ENCODE measurements at regions not wholly inside any gene's neighbourhood (a gene's known extent, or its start where the extent isn't known, plus 50 kb on each side); places are given as distances from the start of the nearest gene placed in this dataset.
A peak's percentile ranks its signal among the peaks of the same experiment; 100 is the strongest.

- no peak for DNase-seq
Measured at GRCh38 chr3:102605153-102605552, 170.3 kb downstream of the ZPLD1 start.

- DNase-seq = no peak
Measured at GRCh38 chr3:102608875-102609274, 174.1 kb downstream of the ZPLD1 start.

- no peak for DNase-seq
Measured at GRCh38 chr3:102614021-102614569, 179.3 kb downstream of the ZPLD1 start.

- DNase-seq = no peak
Measured at GRCh38 chr3:102614585-102614984, 179.8 kb downstream of the ZPLD1 start.

- DNase-seq = no peak
Measured at GRCh38 chr3:102617381-102617780, 182.6 kb downstream of the ZPLD1 start.

GRCh38 chr3:102619361-102619760 lies 184.5 kb downstream of the ZPLD1 start:
- DNase-seq = no peak

- DNase-seq = no peak
Measured at GRCh38 chr3:102629943-102630342, 195.1 kb downstream of the ZPLD1 start.

GRCh38 chr3:102630531-102630930 lies 195.7 kb downstream of the ZPLD1 start:
- no peak for DNase-seq

- DNase-seq = no peak
Measured at GRCh38 chr3:102643546-102643945, 208.7 kb downstream of the ZPLD1 start.

GRCh38 chr3:102646557-102646956 lies 211.7 kb downstream of the ZPLD1 start:
- no peak for DNase-seq

GRCh38 chr3:102660653-102661052 lies 225.8 kb downstream of the ZPLD1 start:
- DNase-seq = no peak

- DNase-seq = no peak
Measured at GRCh38 chr3:102661707-102662497, 227.1 kb downstream of the ZPLD1 start.

GRCh38 chr3:102662498-102662772 lies 227.6 kb downstream of the ZPLD1 start:
- DNase-seq = no peak

- DNase-seq = no peak
Measured at GRCh38 chr3:102664126-102664525, 229.3 kb downstream of the ZPLD1 start.

- no peak for DNase-seq
Measured at GRCh38 chr3:102665183-102665582, 230.4 kb downstream of the ZPLD1 start.

GRCh38 chr3:102668247-102668646 lies 233.4 kb downstream of the ZPLD1 start:
- DNase-seq = no peak

GRCh38 chr3:102670986-102671385 lies 236.2 kb downstream of the ZPLD1 start:
- no peak for DNase-seq

- no peak for DNase-seq
Measured at GRCh38 chr3:102672305-102672704, 237.5 kb downstream of the ZPLD1 start.

- peak; percentile 59 for DNase-seq
Measured at GRCh38 chr3:102673271-102674115, 238.7 kb downstream of the ZPLD1 start.

GRCh38 chr3:102674284-102674683 lies 239.5 kb downstream of the ZPLD1 start:
- no peak for DNase-seq

GRCh38 chr3:102676424-102676823 lies 241.6 kb downstream of the ZPLD1 start:
- DNase-seq = no peak

- no peak for DNase-seq
Measured at GRCh38 chr3:102682741-102683140, 247.9 kb downstream of the ZPLD1 start.

GRCh38 chr3:102686792-102687191 lies 252.0 kb downstream of the ZPLD1 start:
- DNase-seq = no peak
